BE2C (cell line): ENCODE measurements at regions not wholly inside any gene's neighbourhood (a gene's known extent, or its start where the extent isn't known, plus 50 kb on each side); places are given as distances from the start of the nearest gene placed in this dataset.

Experiments used
- DNase-seq: peaks from one replicate; pipeline ENCODE4 v3.0.0-alpha.2; 2020
- H3K27me3 ChIP-seq: fragments of 250-450 bp; sonication (Bioruptor Pico); 2 replicates; pipeline ENCODE4 v1.5.1; 2020; ENCODE audit warnings: mild to moderate bottlenecking
- H3K36me3 ChIP-seq: fragments of 250-450 bp; sonication (Bioruptor Pico); 2 replicates; pipeline ENCODE4 v1.5.1; 2020; ENCODE audit warnings: mild to moderate bottlenecking
- H3K4me1 ChIP-seq: fragments of 250-450 bp; sonication (Bioruptor Pico); 2 replicates; pipeline ENCODE4 v1.5.1; 2020
- H3K4me3 ChIP-seq: 2 replicates; pipeline ENCODE4 v1.5.1; 2011; ENCODE audit warnings: low read depth, low read length
- H3K9me3 ChIP-seq: fragments of 250-450 bp; sonication (Bioruptor Pico); 2 replicates; pipeline ENCODE4 v1.5.1; 2020
- CTCF ChIP-seq: IDR thresholded peaks from 2 replicates; pipeline ENCODE4 v1.5.1; 2012; ENCODE audit warnings: mild to moderate bottlenecking, low read depth, low read length

GRCh38 chr1:222306512-222306911 is 241.4 kb downstream of the HHIPL2 start:
- Histone ChIP-seq H3K4me1 (no peaks in the 10 kb centered on the region; the same call in 1 of the 2 replicates), H3K27me3 (no peaks in the 10 kb centered on the region), H3K4me3 (no peak overlapping the region), H3K36me3 (no peaks in the 10 kb centered on the region), H3K9me3 (no peaks in the 10 kb centered on the region)
- TF ChIP-seq CTCF, result no peak
- DNase-seq, result no peak

GRCh38 chr1:222306011-222306410 is 241.9 kb downstream of the HHIPL2 start:
- H3K27me3 ChIP-seq, result no peaks in the 10 kb centered on the region
- H3K9me3 ChIP-seq, result no peaks in the 10 kb centered on the region
- TF ChIP-seq CTCF, result no peak
- no peaks in the 10 kb centered on the region; the same call in 1 of the 2 replicates for H3K4me1 ChIP-seq
- DNase-seq, result no peak
- no peak overlapping the region for H3K4me3 ChIP-seq
- no peaks in the 10 kb centered on the region for H3K36me3 ChIP-seq

- no peaks in the 10 kb centered on the region for H3K4me1 ChIP-seq
- no peak for DNase-seq
Observed at GRCh38 chr1:222301652-222302051, 246.3 kb downstream of the HHIPL2 start.

GRCh38 chr1:222299524-222299923 is 248.4 kb downstream of the HHIPL2 start:
- TF ChIP-seq CTCF, result no peak
- DNase-seq, result no peak
- Histone ChIP-seq H3K9me3 (no peaks in the 10 kb centered on the region), H3K36me3 (no peaks in the 10 kb centered on the region), H3K27me3 (no peaks in the 10 kb centered on the region), H3K4me1 (no peaks in the 10 kb centered on the region), H3K4me3 (no peak overlapping the region)

More at GRCh38 chr1:222301652-222302051, 246.3 kb downstream of the HHIPL2 start:
- Histone ChIP-seq H3K4me3 (no peak overlapping the region), H3K9me3 (no peaks in the 10 kb centered on the region), H3K36me3 (no peaks in the 10 kb centered on the region), H3K27me3 (no peaks in the 10 kb centered on the region)
- no peak for TF ChIP-seq CTCF

GRCh38 chr1:222290866-222291265 is 257.0 kb downstream of the HHIPL2 start:
- DNase-seq, result no peak
- no peak for TF ChIP-seq CTCF

GRCh38 chr1:222288053-222288452 is 259.9 kb downstream of the HHIPL2 start:
- TF ChIP-seq CTCF, result no peak
- DNase-seq, result no peak
- Histone ChIP-seq H3K4me3 (no peak overlapping the region), H3K27me3 (peaks cover 3% of the 10 kb centered on the region; the same call in 1 of the 2 replicates), H3K36me3 (no peaks in the 10 kb centered on the region), H3K9me3 (no peaks in the 10 kb centered on the region), H3K4me1 (no peaks in the 10 kb centered on the region)

More at GRCh38 chr1:222290866-222291265, 257.0 kb downstream of the HHIPL2 start:
- Histone ChIP-seq H3K9me3 (no peaks in the 10 kb centered on the region), H3K4me1 (no peaks in the 10 kb centered on the region), H3K36me3 (no peaks in the 10 kb centered on the region), H3K4me3 (no peak overlapping the region), H3K27me3 (peaks cover 3% of the 10 kb centered on the region; the same call in 1 of the 2 replicates)
